HFF-Myc (cell line): ENCODE measurements at regions not wholly inside any gene's neighbourhood (a gene's known extent, or its start where the extent isn't known, plus 50 kb on each side); places are given as distances from the start of the nearest gene placed in this dataset.

ENCODE experiments used
- DNase-seq: peaks from one replicate; pipeline ENCODE4 v3.0.0-alpha.2; 2011; ENCODE audit warnings: low read depth; ENCODE audit errors: extremely low read depth
- H3K4me3 ChIP-seq: replicated peaks from 2 replicates; pipeline ENCODE4 v1.5.1; 2011; ENCODE audit warnings: low read depth, mild to moderate bottlenecking, control low read depth, low read length
- TF ChIP-seq, protein P1 (sequence below): IDR thresholded peaks from 2 replicates; pipeline ENCODE4 v1.5.1; 2012; ENCODE audit warnings: mild to moderate bottlenecking, low read depth, low read length, control low read depth; ENCODE audit errors: missing control alignments

DNA sequence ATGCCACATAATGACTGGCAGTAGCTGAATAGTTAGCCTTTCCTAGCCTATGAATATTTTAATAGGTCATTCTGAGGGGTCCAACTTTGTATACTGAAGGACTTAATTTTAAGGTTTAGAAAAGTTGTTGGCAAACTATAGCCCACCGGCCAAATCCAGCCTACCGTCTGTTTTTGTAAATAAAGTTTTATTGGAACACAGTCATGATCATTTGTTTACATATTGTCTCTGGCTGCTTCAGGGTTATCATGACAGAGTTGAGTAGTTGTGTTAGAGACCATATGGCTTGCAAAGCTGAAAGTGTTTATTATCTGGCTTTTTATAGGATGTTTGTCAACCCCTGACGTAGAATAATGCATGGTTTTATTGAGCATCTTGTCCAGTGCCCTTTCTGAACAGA lies 73.4 kb downstream of the NTMT2 start:
- TF ChIP-seq, protein P1, sequence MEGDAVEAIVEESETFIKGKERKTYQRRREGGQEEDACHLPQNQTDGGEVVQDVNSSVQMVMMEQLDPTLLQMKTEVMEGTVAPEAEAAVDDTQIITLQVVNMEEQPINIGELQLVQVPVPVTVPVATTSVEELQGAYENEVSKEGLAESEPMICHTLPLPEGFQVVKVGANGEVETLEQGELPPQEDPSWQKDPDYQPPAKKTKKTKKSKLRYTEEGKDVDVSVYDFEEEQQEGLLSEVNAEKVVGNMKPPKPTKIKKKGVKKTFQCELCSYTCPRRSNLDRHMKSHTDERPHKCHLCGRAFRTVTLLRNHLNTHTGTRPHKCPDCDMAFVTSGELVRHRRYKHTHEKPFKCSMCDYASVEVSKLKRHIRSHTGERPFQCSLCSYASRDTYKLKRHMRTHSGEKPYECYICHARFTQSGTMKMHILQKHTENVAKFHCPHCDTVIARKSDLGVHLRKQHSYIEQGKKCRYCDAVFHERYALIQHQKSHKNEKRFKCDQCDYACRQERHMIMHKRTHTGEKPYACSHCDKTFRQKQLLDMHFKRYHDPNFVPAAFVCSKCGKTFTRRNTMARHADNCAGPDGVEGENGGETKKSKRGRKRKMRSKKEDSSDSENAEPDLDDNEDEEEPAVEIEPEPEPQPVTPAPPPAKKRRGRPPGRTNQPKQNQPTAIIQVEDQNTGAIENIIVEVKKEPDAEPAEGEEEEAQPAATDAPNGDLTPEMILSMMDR, result no peak
- H3K4me3 ChIP-seq, result no peak overlapping the region
- no peak for DNase-seq

DNA sequence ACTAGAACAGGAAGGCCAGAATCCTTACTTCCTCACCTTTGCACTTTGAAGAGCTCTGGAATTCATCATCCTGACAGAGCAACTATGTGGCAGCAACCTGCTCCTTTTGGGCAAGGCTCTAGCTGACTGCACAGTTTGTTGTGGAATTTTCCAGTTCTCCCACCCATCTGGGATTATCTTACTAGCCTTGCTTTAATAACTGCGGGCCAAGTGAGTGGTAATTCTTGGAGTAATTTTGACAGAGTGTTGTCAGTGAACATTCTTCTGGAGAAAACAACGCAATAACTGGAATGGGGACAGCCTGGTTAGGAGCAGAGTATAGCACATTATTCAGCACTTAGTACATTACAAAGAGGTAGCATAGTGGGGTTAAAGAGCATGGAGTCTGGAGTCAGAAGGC lies 75.3 kb downstream of the NTMT2 start:
- TF ChIP-seq, protein P1, result no peak
- no peak overlapping the region for H3K4me3 ChIP-seq
- DNase-seq, result no peak

DNA sequence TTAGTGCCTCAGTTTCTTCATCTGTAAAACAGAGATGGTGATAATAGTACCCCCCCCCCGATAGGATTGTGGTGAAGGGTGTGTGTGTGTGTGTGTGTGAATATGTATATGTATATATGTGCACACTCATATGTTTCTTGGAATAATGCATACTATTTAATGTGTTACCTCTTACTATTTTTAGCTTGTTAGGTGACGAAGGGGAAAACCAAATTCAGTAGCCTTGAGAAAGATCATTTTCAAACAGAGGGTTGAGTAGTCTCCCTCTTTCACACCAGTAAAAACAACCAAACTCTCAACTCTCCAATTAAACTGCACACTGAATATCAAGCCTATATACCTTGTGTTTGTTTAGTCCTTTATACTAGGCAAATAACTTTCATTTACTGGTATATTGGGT lies 75.7 kb downstream of the NTMT2 start:
- no peak overlapping the region for H3K4me3 ChIP-seq
- DNase-seq, result no peak
- TF ChIP-seq, protein P1, result no peak

DNA sequence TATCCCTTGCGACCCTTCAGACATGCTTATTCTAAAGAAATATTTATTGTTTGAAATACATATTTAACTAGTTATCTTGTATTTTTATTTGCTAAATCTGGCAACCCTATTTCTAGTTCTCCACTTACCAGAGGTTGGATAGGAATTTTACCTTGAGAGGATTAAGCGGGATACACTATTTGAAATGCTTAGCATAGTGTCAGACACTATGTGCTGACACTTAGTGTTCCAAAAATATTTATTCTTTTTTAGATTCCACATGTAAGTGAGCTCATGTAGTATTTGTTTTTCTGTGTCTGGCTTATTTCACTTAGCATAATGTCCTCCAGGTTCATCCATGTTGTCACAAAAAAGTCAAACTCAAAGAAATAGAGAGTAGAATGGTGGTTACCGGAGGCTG lies 78.7 kb downstream of the NTMT2 start:
- no peak overlapping the region for H3K4me3 ChIP-seq
- DNase-seq, result no peak
- TF ChIP-seq, protein P1, result no peak

DNA sequence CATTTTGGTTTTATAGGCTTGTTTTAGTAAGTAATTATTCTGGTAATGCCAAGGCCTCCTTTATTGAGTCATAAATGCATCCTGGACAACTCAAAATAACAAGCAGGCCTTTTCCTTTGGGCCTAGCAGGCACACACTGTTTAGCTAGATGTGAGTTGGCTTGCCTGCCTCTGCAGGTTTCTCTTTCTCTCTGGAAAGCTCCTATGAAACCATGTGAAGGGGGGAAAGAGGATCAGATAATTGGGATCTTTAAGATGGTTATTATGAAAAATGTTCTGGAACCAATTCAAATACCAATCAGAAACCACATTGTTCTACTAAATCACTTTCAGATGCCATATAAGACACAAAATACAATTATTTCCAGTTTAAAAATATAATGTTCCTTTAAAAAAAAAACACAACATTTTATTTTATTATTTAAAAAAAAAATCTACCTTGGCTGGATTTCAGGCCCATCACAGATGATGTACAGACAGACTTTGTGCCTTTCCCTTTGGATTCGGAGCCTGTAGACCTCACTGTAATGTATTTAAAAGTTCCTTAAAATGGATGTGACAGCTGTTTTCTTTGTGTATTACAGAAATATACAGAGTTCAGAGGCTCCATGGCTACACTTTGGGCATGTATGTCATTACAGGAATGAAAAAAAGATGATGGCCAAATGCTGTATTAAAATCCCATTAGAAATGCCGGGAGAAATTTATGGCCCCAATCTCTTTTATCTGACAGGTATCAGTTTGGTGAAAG lies 80.2 kb downstream of the NTMT2 start:
- no peak for DNase-seq
- TF ChIP-seq, protein P1, result no peak
- H3K4me3 ChIP-seq, result no peak overlapping the region

DNA sequence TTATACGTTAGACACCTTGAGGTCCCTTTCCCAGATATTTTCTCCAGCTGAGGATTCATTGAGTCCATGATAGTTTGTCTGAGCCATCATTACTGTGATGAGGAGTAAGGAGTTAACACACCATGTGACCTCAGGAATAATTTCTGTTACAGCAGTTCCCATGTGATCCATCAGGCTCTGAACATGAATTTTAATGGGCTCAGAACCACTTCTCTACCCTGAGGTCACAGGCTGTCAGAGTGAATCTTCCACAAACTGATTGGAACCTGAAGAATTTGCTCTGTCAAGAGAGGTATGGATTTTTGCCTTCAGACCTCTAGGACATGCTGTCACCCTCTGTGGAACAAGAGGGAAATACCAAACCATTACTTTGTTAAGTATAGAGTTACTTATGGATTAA lies 81.0 kb downstream of the NTMT2 start:
- DNase-seq, result no peak
- H3K4me3 ChIP-seq, result no peak overlapping the region
- TF ChIP-seq, protein P1, result no peak

DNA sequence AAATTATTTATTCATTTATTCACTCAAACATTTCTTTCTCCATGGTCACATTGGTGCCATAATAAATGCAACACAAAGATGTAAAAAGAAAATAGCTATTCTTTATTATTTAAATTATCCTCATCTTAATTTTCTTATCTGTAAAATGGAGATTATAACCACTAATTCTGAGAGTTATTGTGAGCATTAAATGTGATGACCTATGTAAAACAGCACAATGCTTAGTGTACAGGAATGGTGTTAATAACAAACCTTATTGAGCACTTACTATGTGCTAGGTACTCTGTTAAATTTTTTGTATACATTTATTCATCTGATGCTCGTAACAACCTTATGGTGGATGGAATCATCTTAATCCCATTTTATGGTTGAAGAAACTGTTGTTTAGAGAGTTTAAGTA lies 84.6 kb downstream of the NTMT2 start:
- no peak for DNase-seq
- no peak overlapping the region for H3K4me3 ChIP-seq
- TF ChIP-seq, protein P1, result no peak
